ENCODE measurements at regions not wholly inside any gene's neighbourhood (a gene's known extent, or its start where the extent isn't known, plus 50 kb on each side); places are given as distances from the start of the nearest gene placed in this dataset.

DNA sequence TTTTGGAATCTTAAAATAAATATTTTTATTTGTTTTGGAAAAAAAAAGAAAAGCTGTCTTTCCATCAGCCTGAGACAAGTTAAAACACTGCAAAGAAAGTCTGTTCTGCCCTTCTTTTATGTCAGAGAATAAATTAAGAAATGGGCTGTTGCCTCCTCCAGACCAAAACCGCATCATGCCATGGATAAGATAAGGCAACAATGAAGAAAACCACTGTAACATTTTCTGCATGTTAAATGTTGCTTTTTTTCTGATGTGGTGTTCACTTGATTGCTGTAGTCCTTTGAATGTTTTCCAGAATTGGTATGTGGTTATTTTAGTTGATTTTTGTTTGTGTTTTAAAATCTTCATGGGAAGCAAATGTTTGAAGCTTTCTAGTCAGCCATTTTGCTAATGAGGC is 319.2 kb upstream of the CNTN5 start:
- H3K79me2 ChIP-seq (ENCODE audit: low read depth) = no peaks in the 10 kb centered on the region
- H3K4me1 ChIP-seq (replicated peaks; ENCODE audit: insufficient read depth) = no peaks in the 10 kb centered on the region
- H3K27me3 ChIP-seq (ENCODE audit: insufficient read depth, low read depth) = no peaks in the 10 kb centered on the region
- ChIA-PET POLR2A (ENCODE audit: unreplicated experiment) (no interaction called here), CTCF (no interaction called here)
- H2AFZ ChIP-seq = no peak overlapping the region
- no peak overlapping the region for H3K4me3 ChIP-seq
- no peak overlapping the region for H3K4me2 ChIP-seq
- H3F3A ChIP-seq (ENCODE audit: insufficient read depth, low read depth) = no peaks in the 10 kb centered on the region
- H3K27ac ChIP-seq = no peak overlapping the region
- BruUV-seq (replicated peaks) = no TSS peak
- intact Hi-C loops (cut with micrococcal nuclease; ENCODE audit: unreplicated experiment) = no loop called here
- TF ChIP-seq EZH2 (IDR thresholded peaks at IDR 0.05; ENCODE audit: low read depth) = no peak
- TF ChIP-seq, protein P1, sequence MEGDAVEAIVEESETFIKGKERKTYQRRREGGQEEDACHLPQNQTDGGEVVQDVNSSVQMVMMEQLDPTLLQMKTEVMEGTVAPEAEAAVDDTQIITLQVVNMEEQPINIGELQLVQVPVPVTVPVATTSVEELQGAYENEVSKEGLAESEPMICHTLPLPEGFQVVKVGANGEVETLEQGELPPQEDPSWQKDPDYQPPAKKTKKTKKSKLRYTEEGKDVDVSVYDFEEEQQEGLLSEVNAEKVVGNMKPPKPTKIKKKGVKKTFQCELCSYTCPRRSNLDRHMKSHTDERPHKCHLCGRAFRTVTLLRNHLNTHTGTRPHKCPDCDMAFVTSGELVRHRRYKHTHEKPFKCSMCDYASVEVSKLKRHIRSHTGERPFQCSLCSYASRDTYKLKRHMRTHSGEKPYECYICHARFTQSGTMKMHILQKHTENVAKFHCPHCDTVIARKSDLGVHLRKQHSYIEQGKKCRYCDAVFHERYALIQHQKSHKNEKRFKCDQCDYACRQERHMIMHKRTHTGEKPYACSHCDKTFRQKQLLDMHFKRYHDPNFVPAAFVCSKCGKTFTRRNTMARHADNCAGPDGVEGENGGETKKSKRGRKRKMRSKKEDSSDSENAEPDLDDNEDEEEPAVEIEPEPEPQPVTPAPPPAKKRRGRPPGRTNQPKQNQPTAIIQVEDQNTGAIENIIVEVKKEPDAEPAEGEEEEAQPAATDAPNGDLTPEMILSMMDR (conservative IDR thresholded peaks at IDR 0.05) = no peak
- DNase-seq = no peak
- H4K20me1 ChIP-seq (ENCODE audit: insufficient read depth) = no peaks in the 10 kb centered on the region; the same call in 1 of the 2 replicates
- H3K9me2 ChIP-seq (ENCODE audit: insufficient read depth) = no peaks in the 10 kb centered on the region
- H3K36me3 ChIP-seq (ENCODE audit: low read depth) = no peaks in the 10 kb centered on the region
- no peaks in the 10 kb centered on the region for H3K9me3 ChIP-seq (ENCODE audit: insufficient read depth, low read depth)

DNA sequence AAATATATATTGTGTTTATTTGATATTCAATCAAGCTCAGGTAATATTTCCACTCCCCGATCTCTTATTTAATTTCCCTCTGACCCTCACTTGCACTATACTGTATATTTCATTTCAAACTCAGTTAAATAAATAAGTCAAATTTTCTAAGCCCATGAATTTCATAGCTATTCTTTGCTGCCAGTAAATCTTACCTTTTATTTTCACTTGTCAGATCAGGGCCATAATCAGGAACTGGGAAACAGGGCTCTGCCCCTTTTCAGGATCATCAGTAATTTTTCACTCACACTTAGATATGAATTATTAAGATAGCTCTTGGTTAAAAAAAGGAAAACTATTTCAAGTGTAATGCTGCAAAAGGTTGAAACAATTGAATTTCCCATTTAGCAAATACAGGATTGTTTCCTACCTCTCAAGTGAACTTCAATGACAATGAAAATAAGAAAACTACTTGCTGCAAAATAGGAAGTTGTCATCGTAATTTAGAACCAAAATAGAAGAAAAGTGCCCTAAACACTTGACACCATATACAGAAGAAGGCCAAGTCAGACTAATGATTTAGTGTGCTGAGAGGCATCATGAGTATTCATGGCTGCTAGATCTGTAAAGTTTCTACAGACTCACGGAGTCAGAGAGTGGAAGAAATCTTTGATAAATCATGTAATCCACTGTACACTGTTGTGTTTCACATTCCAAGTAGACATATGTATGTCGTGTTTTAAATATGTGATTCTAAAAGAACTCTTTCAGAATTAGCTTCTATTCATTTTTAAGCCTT is 316.8 kb upstream of the CNTN5 start:
- Histone ChIP-seq H3K27me3 (ENCODE audit: insufficient read depth, low read depth) (no peaks in the 10 kb centered on the region), H3K9me3 (ENCODE audit: insufficient read depth, low read depth) (no peaks in the 10 kb centered on the region), H3K4me1 (replicated peaks; ENCODE audit: insufficient read depth) (no peaks in the 10 kb centered on the region), H3K4me3 (no peak overlapping the region), H3F3A (ENCODE audit: insufficient read depth, low read depth) (no peaks in the 10 kb centered on the region), H3K9me2 (ENCODE audit: insufficient read depth) (no peaks in the 10 kb centered on the region), H4K20me1 (ENCODE audit: insufficient read depth) (no peaks in the 10 kb centered on the region; the same call in 1 of the 2 replicates), H3K79me2 (ENCODE audit: low read depth) (no peaks in the 10 kb centered on the region), H3K4me2 (no peak overlapping the region), H3K36me3 (ENCODE audit: low read depth) (no peaks in the 10 kb centered on the region), H3K27ac (no peak overlapping the region), H2AFZ (no peak overlapping the region)
- BruUV-seq (replicated peaks) = no TSS peak
- no peak for DNase-seq
- intact Hi-C loops (cut with micrococcal nuclease; ENCODE audit: unreplicated experiment) = loop anchor here (1.0 kb wide), 1 partner anchor 37 kb away; no protein-coding TSS in a partner anchor
- TF ChIP-seq, protein P1 (conservative IDR thresholded peaks at IDR 0.05) = no peak
- TF ChIP-seq EZH2 (IDR thresholded peaks at IDR 0.05; ENCODE audit: low read depth) = no peak
- ChIA-PET CTCF (no interaction called here), POLR2A (ENCODE audit: unreplicated experiment) (no interaction called here)

DNA sequence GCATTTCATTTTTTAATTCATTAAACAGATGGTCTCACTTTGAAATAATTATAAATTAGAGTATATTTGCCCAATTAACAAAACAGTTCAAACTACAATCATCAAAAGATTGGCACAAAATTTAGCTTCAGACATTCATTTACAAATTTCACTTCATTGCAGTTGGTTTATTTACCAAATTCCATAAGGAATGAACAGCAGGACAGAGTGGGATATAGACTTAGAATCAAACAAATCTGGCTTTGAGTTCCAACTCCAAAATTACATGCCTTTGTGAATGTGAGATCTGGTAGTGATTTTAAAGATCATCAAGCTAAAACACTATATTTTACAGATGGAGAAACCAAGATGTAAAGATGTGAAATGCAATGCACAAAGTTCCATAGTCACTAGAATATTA is 310.7 kb upstream of the CNTN5 start:
- H3K27me3 ChIP-seq (ENCODE audit: insufficient read depth, low read depth) = no peaks in the 10 kb centered on the region
- H3K4me1 ChIP-seq (replicated peaks; ENCODE audit: insufficient read depth) = no peaks in the 10 kb centered on the region
- TF ChIP-seq, protein P1 (conservative IDR thresholded peaks at IDR 0.05) = no peak
- TF ChIP-seq EZH2 (IDR thresholded peaks at IDR 0.05; ENCODE audit: low read depth) = no peak
- no peaks in the 10 kb centered on the region for H4K20me1 ChIP-seq (ENCODE audit: insufficient read depth)
- H2AFZ ChIP-seq = no peak overlapping the region
- ChIA-PET CTCF (no interaction called here), POLR2A (ENCODE audit: unreplicated experiment) (no interaction called here)
- no peak overlapping the region for H3K4me2 ChIP-seq
- no TSS peak for BruUV-seq (replicated peaks)
- no peaks in the 10 kb centered on the region for H3K79me2 ChIP-seq (ENCODE audit: low read depth)
- H3K27ac ChIP-seq = no peak overlapping the region
- intact Hi-C loops (cut with micrococcal nuclease; ENCODE audit: unreplicated experiment) = no loop called here
- H3K9me3 ChIP-seq (ENCODE audit: insufficient read depth, low read depth) = 0 out of 2 replicates have a peak, but pooled peaks cover 5% of the 10 kb centered on the region
- H3K9me2 ChIP-seq (ENCODE audit: insufficient read depth) = no peaks in the 10 kb centered on the region
- H3K36me3 ChIP-seq (ENCODE audit: low read depth) = no peaks in the 10 kb centered on the region
- DNase-seq = no peak
- no peak overlapping the region for H3K4me3 ChIP-seq
- no peaks in the 10 kb centered on the region for H3F3A ChIP-seq (ENCODE audit: insufficient read depth, low read depth)

All from PC-9 (cell line).